ENCODE measurements at regions not wholly inside any gene's neighbourhood (a gene's known extent, or its start where the extent isn't known, plus 50 kb on each side); places are given as distances from the start of the nearest gene placed in this dataset.

DNA sequence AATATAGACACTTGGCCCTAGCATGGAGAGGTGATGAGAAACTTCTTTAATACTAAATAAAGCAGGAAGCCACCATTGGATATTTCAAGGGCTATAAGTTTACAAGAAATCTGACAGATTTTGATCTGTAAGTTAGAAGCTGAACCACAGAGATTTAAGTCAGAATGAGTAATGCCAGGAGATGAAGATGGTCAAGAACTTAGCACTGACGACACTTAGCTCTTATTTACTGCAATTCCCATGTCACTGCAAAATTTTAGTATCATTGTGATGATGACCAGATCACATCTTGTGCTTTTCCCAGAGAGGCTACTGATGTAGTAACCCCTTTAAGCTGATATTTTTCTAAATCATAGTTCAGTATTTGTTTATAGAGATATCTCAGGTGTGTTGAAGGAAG, 59.4 kb upstream of the CD96 start:
- TF ChIP-seq, protein P1, sequence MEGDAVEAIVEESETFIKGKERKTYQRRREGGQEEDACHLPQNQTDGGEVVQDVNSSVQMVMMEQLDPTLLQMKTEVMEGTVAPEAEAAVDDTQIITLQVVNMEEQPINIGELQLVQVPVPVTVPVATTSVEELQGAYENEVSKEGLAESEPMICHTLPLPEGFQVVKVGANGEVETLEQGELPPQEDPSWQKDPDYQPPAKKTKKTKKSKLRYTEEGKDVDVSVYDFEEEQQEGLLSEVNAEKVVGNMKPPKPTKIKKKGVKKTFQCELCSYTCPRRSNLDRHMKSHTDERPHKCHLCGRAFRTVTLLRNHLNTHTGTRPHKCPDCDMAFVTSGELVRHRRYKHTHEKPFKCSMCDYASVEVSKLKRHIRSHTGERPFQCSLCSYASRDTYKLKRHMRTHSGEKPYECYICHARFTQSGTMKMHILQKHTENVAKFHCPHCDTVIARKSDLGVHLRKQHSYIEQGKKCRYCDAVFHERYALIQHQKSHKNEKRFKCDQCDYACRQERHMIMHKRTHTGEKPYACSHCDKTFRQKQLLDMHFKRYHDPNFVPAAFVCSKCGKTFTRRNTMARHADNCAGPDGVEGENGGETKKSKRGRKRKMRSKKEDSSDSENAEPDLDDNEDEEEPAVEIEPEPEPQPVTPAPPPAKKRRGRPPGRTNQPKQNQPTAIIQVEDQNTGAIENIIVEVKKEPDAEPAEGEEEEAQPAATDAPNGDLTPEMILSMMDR (IDR thresholded peaks at IDR 0.05; ENCODE audit: low read depth, low read length): no peak
- DNase-seq (ENCODE audit: extremely low read depth, low read depth): no peak

DNA sequence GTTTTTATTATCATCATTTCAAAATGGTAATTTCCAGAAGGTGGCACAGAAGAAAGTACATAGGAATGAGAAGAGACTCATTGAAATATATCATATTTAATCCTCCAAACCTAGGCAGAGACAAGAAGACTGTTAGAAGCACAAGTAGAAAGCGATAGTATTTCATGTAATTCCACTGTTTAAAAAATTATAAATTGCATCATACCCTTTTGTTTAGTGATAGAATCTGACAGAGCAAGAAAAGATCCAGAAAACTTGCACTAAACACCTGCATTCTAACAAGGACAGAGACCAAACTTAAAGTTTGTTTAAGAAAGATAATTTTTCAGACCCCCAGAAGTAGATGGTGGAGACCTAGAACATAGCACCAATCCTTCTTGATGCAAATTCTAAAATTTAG, 56.9 kb upstream of the CD96 start:
- TF ChIP-seq, protein P1 (IDR thresholded peaks at IDR 0.05; ENCODE audit: low read depth, low read length): no peak
- no peak for DNase-seq (ENCODE audit: extremely low read depth, low read depth)

All from AG09319 (cell line).